Gastrocnemius medialis (tissue), 4 donors: ENCODE measurements at regions not wholly inside any gene's neighbourhood (a gene's known extent, or its start where the extent isn't known, plus 50 kb on each side); places are given as distances from the start of the nearest gene placed in this dataset.

Experiments
- CTCF ChIP-seq, 5 experiments: fragments of 450-650 bp in 3 of 5; fragments of 200-600 bp in 2 of 5; sonication (generic) in 2 of 5; IDR thresholded peaks in 4 of 5; conservative IDR thresholded peaks in 1 of 5; 1 replicate in 4 of 5; 2 replicates in 1 of 5; pipeline ENCODE4 v1.5.1; 2016 to 2019; ENCODE audit warnings: antibody characterized with exemption in 5 of 5, mild to moderate bottlenecking in 3 of 5, moderate library complexity in 3 of 5
- POLR2A ChIP-seq, 2 donors: fragments of 450-650 bp; IDR thresholded peaks; one replicate each; pipeline ENCODE4 v1.6.1; 2017; ENCODE audit warnings: antibody characterized with exemption in 2 of 2, mild to moderate bottlenecking in 2 of 2, moderate library complexity in 2 of 2

- TF ChIP-seq CTCF (IDR thresholded peaks at IDR 0.05 in 4 of 5, conservative IDR thresholded peaks at IDR 0.05 in 1 of 5) (no peak), POLR2A (IDR thresholded peaks at IDR 0.05) (no peak)
These were observed 127.0 kb upstream of the AHR start for GRCh38 chr7:17171427-17171826.
